ENCODE measurements at regions not wholly inside any gene's neighbourhood (a gene's known extent, or its start where the extent isn't known, plus 50 kb on each side); places are given as distances from the start of the nearest gene placed in this dataset.

DNA sequence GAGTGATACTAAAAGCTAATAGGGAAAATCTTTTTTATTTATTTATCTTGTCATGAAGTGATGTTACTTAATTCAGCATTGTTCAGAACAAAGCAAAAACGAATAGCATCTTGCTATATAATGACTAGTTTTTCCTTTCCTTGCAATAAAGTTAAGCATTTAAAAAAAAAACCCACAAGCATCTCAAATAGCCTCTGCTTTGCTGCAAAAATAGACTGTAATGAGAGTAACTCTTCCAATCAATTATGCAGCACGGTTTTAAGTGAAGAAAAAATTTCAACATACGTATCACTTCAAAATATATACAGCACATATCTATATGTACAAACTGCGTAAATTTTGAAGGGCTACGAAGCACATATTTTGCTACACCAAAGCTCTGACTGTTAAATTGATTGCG lies 153.3 kb upstream of the VRK2 start:
- TF ChIP-seq, protein P1, sequence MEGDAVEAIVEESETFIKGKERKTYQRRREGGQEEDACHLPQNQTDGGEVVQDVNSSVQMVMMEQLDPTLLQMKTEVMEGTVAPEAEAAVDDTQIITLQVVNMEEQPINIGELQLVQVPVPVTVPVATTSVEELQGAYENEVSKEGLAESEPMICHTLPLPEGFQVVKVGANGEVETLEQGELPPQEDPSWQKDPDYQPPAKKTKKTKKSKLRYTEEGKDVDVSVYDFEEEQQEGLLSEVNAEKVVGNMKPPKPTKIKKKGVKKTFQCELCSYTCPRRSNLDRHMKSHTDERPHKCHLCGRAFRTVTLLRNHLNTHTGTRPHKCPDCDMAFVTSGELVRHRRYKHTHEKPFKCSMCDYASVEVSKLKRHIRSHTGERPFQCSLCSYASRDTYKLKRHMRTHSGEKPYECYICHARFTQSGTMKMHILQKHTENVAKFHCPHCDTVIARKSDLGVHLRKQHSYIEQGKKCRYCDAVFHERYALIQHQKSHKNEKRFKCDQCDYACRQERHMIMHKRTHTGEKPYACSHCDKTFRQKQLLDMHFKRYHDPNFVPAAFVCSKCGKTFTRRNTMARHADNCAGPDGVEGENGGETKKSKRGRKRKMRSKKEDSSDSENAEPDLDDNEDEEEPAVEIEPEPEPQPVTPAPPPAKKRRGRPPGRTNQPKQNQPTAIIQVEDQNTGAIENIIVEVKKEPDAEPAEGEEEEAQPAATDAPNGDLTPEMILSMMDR (IDR thresholded peaks at IDR 0.05) = no peak
- TF ChIP-seq POLR2A (IDR thresholded peaks at IDR 0.05) = no peak

All from ovary (tissue), 3 donors.